Muscle of arm (tissue), 1 donor: ENCODE measurements at regions not wholly inside any gene's neighbourhood (a gene's known extent, or its start where the extent isn't known, plus 50 kb on each side); places are given as distances from the start of the nearest gene placed in this dataset.

Experiments used
- DNase-seq: peaks from one replicate; pipeline ENCODE4 v3.0.0-alpha.2; 2013

GRCh38 chr10:69740126-69740525, 61.6 kb upstream of the COL13A1 start:
- no peak for DNase-seq

- no peak for DNase-seq
These were observed 60.5 kb upstream of the COL13A1 start for GRCh38 chr10:69741252-69741651.

- no peak for DNase-seq
These were observed 59.9 kb upstream of the COL13A1 start for GRCh38 chr10:69741671-69742355.

- no peak for DNase-seq
These were observed 59.4 kb upstream of the COL13A1 start for GRCh38 chr10:69742356-69742695.

- no peak for DNase-seq
These were observed 58.6 kb upstream of the COL13A1 start for GRCh38 chr10:69742928-69743602.

GRCh38 chr10:69744971-69745370, 56.7 kb upstream of the COL13A1 start:
- no peak for DNase-seq

- no peak for DNase-seq
These were observed 56.0 kb upstream of the COL13A1 start for GRCh38 chr10:69745698-69746097.

- DNase-seq = no peak
These were observed 54.5 kb upstream of the COL13A1 start for GRCh38 chr10:69747179-69747578.

GRCh38 chr10:69748621-69749020, 53.1 kb upstream of the COL13A1 start:
- DNase-seq = no peak

- no peak for DNase-seq
These were observed 52.3 kb upstream of the COL13A1 start for GRCh38 chr10:69749178-69750010.

- no peak for DNase-seq
These were observed 51.7 kb upstream of the COL13A1 start for GRCh38 chr10:69750011-69750373.

- no peak for DNase-seq
These were observed 51.0 kb upstream of the COL13A1 start for GRCh38 chr10:69750725-69751124.

- DNase-seq = no peak
These were observed 50.5 kb upstream of the COL13A1 start for GRCh38 chr10:69751214-69751613.
